NOMO-1 treated with DMSO at 0.1 percent for 48 hours (cell line): ENCODE measurements at regions not wholly inside any gene's neighbourhood (a gene's known extent, or its start where the extent isn't known, plus 50 kb on each side); places are given as distances from the start of the nearest gene placed in this dataset.

ENCODE experiments used
- DNase-seq: peaks from one replicate; lab custom pipeline; 2025; ENCODE audit not compliant: unreplicated experiment; lab: John Stamatoyannopoulos, UW

DNA sequence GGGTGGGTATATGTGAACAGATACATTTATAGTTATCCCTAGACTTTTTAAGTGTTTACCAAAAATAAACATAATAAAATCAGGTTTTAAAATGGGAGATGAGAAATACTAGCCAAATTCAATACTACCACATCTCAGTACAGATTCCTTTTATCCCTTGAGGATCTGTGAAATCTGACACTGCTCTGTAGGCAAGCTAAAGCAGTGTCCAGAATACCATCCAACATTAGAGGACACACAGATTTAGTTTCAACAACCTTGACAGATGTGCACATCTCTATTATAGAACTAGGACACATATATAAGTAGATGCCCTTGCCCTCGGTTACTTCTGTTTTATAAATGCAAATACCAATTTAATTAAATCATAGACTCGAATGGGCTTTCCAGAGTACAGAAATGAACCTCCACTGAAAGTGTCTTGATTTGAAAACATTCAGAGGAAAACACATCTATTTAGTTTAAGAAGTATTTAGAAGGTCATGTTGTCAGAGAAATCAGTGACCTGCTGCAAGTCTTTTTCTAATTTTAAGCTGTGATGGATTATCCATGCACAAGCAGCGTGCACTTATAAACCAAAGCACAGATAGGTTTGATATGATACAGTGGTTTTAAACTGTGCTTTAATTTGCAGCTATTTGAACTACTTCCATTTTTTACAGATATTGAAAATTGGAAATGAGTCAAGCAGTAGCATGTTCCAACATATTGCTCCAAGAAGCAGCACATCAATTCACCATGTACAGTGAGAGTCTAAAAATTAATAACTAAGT is 156.3 kb upstream of the EPHA7 start:
- no peak for DNase-seq

DNA sequence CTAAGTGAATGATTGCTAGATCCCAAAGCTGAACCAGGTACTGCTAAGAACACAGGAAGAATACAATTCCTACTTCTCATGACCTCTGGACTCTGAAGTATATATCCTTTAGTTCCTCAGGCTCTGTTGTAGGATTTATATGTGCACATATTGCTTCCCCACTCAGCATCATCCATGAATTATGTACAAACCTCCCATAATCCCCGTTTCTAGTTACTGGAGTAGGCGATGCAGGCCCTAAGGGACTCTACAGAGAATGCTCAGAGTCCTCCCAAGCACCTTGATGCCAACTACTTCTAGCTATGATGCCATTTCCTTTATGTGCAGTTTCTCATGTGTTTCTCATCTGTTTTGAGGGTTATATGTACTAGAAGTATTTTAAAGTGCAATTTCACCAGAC is 154.9 kb upstream of the EPHA7 start:
- DNase-seq, result no peak

DNA sequence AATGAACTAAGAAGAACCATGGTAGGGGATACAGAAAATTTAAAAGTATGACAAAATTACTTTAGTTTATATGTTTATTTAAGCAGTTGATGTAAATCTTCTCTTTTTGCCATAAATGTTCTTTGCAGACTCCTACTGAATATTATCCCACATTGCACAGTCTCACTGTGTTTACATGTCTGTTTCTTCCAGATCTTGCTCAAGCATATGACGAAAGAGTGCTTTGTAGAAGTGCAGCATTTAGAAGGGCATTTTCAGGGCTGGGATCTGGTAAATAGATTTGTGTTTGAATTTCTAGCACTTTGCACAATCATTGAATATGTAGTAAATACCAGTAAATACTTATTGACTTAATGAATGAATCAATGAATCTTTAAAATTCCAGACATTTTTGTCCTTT is 152.0 kb upstream of the EPHA7 start:
- no peak for DNase-seq

DNA sequence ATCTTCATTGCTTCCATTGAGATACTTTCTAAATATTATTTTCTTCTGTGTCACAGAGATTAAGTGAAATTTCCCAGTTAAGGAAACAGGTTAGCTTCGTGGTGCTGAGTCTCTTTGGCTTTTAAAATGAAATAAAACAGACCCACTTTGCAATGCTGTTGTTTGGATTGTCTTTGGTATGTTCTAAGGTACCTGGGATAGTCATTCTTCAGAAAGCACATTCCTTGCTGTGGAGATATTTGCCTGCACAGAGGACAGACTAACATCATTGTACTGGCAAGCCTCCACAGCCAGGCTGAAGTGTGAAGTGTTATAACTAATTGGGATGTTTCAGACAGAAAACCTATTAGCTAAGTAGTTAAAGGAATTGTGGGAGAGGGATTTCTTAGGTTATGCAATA is 148.8 kb upstream of the EPHA7 start:
- DNase-seq, result no peak

DNA sequence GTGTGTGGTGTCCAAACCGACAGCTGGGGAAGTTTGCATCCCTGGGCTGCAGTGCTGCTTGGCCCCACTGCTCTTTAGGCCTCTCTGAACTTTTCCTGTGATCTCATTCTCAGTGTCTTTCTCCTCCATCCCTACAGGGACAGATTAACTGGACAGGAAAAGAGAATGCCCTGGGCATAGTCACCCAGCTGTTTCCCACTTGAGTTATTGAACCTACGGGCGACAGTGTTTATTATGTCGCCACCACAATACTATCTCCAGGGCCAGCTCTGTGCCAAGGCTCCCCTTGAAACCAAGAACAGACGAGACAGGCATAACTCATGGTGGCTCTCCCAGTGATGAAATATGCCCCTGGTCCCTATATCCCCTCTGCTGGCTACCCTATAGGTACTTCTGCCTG is 147.8 kb upstream of the EPHA7 start:
- DNase-seq, result no peak

DNA sequence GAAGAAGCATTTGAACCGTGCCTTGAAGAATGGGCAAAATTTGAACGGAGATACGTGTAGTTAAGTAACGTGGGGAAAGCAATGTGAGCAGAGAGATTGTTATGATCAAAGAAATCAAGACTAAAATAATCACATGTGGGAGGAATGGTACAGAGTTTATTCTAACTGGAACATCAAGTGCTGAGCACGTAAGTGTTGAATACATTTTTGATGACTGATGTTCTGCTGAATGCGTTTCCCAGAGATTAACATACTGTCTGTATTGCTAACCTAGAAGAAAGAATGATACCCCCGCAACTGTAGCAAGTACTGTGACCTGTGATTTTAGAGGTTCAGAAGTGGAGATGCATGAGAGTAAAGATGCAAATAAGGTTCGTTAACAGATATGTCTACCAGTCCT is 146.9 kb upstream of the EPHA7 start:
- no peak for DNase-seq

DNA sequence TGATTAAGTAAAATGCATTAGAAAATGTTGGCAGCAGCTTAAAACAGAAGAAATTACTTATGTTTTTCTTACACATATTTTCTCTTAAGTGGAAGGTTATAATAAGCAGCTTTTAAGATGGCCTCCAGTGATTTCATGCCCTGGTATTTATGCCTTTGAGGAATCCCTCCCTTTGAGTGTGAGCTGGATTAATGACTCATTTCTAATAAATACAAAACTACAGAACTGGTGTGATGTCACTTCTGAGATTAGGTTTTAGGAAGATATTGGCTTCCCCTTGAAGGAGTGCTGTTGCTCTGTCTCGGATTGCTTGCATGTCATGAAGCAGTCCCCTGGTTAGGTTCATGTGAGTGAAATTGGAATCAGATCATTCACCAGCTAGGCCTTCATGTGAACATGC is 143.2 kb upstream of the EPHA7 start:
- DNase-seq, result no peak

DNA sequence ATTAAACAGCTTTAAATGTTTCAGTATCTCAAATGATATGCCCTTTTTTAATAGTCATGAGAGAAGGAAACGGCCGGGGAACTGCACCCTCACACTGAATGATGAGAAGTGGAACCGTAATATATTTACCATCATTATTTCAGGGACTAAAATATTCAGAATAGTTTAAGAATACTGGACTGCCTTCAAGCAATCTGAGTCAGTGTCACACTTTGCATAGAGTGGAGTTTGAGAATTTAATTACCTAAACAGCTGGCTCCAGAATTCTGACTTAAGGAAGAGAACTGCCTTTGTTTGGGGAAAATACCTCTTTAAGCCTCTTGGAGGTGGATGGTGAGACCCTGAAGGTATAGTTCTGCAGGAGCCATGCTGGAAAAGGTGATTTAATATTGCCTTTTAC is 135.9 kb upstream of the EPHA7 start:
- DNase-seq, result no peak

DNA sequence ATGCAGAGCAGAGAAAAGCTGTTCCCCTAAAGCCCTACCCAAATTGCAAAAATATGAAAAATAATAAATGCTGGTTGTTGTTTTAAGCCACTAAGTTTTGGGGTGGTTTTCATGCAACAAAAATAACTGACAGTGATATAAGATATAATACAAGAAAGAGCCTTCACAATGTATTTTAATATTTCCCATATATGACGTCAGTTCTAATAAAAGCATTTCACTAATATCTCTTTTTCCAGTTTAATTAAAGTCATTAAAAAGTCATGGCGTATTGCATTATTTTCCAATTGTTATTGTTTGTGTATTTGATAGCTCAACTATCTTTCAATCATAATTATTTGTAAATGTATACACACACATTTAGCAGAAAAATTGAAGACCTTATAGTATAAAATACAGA is 134.7 kb upstream of the EPHA7 start:
- DNase-seq, result no peak

DNA sequence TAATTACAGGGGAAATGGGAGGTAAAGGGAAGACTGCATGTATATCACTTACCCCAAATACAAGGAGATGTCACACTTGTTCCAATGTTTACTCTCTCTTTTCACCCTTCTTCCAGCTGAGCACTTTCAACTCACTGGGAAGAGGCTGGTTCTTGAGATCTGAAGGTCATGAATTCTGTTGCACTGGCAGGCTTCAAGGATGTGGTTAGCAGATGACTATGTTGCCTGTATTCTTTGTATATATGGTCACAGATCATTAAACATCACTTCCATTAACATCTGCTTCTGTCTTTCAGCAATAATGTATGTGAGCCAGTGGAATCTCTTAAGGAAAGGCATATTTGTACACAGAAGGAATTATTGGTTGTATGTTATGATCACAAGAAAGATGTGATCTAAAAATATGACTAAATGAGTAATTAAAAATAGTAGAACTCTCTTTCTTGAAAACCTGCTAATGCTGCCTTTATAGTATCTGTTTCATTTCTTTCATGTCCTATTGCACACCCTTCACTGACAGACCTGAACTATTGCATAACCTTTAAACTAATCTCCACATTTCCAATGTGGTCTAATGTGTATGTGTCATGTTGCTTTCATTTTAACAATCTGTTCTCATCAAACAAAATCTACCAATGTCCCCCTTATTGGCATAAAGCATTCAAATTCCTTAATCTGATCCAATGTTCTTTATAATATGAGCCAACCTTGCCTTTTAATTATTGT is 131.4 kb upstream of the EPHA7 start:
- DNase-seq, result no peak

DNA sequence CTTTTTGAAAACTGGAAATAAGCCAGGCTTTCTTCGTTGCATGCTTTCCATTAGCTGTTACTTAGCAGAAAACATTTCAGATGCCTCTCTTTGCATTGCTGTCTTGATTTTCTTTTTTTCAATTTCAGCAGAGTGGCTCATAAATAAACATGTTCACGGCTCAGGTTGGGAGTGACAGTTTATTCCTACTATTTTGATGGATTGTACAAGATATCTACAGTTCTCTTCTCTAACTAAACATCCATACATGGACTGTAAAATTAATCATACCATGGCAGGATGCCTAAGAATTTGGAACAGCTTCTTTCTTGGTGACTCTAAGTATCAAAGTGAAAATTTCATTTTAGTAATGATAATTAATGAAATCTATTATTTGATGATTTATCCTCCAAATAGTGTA is 130.5 kb upstream of the EPHA7 start:
- DNase-seq, result no peak

DNA sequence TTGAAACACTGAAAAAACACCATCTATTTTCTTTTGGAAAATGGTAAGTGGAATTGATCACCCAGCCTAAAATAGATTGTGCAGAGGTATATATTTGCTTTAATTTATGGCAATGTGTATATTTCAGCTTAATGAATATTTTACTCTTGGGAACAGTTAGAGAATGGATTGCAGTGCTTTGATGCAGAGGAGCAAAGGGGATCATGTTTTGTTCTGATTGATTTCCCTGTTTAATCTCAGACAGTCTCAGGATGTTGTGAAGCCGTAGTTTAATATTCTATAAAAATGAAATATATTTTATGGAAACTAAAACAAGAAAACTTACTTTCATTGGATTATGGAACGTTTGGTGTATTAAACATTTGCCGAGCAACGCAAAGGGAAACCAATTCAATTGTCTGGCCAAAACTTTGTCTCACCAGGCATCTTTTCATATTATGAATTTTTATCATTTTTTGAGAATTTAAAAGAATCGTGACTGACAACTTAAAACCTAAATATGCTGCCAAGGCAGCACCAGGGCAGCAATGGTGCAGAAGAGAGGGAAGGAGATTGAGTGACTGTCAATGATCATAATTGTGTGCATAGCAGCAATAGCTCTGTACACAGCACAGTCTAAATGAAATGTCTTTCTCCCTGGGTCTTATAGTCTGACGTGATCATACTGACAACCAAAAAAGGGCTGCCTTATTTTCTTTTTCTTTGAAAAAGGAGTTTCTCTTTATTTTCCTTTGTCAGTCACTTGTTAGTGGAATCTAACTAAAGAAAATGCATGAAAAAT is 105.5 kb upstream of the EPHA7 start:
- no peak for DNase-seq

DNA sequence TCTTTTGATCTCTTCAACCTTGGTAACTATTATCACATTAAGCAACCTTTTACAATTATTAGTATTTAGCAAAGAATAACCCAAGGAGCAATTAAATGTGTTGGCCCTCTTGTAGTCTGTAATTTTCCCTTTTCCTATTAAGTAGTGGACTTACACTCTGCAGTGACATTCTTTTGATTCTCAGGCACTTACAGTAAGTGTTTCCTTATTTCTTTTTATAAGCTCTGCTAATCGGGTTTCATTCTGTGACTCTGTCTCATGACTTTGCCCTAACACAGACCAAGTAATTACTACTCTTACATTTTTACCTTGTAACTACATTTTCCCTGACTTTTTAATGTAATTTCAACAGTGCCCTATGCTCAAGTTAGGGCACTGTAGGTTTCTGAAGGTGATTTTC is 104.0 kb upstream of the EPHA7 start:
- DNase-seq, result no peak

DNA sequence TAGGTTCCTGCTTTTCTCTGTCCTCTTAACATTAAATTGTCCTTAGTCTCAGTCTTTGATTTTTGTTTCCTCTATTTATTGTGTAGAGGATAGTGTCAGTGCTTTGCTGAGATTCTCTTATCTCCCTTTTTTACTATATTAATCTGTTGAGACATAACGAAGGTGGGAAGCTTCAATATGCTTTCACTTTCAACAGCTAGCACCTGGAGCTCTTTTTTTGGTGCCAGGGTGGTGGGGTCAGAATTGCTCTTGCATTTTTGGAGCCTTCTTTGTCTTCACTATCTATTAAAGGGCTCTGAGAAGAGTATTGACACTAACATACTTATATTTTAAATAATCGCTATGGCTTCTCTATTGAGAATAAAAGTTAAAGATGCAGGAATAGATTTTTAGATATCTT is 97.1 kb upstream of the EPHA7 start:
- no peak for DNase-seq

DNA sequence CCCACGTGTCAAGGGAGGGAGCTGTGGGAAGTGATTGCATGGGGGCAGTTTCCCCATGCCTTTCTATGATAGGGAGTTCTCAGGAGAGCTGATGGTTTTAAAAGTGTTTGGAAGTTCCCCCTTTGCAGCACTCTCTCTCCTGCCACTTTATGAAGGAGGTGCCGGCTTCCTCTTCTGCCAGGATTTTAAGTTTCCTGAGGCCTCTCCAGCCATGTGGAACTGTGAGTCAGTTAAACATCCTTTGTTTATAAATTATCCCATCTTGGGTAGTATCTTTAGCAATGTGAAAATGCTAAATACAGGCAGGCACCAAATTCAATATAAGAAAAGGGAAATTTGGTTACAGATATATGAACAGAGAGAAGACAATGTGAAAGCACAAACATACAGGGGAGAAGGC is 96.4 kb upstream of the EPHA7 start:
- DNase-seq, result no peak

DNA sequence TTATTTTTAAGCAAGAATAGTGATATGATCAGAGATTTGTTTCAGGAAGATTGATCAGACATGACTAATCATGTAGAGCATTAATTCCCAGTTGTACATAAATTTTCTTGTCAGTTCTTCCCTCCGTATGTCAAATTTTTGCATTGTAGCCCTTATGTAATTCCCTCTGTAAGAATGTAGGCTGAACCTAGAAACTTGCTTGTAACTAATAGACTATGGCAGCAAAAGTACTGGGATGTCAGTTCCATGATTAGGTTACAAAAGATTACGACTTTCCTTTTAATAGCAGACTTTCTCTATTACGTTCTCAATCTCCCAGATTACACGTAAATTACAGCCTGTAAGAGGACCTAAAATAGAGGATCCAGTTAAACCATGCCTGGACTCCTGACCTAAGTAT is 79.4 kb upstream of the EPHA7 start:
- no peak for DNase-seq

DNA sequence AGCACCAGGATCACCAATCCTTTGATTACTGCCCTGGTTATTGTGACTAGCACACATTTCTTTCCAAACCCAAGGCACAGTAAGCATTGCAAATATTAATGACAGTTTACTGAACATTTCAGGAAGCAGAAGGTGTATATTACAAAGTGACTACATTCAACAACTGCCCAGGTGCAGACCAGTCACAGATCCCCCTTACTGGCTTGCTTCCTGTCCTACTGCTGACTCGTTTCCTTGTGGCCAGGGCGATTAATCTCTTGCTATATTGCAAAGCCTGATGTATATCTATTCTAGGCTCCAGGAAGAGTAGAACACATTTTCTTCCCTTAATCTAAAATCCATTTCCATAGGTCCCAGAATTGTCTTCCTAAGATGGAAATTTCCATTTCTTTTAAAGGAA is 77.2 kb upstream of the EPHA7 start:
- no peak for DNase-seq

DNA sequence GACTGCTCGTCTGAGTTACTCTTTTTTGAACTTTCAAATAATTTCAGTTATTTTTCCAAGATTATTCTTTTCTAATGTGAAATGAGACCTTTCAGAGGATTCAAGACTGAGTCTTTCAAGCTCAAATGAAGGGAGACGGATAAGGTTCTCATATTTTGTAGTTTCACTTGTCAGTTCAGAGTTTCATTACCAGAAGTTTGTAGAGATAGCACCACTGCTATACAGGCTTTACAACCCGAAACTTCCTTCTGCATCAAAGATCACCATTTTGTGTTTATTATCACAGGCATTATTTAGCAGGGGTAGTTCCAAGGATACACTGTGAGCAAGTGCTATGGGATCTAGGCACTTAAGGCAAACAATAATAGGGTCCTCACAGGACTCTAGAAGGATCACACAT is 74.7 kb upstream of the EPHA7 start:
- DNase-seq, result no peak

DNA sequence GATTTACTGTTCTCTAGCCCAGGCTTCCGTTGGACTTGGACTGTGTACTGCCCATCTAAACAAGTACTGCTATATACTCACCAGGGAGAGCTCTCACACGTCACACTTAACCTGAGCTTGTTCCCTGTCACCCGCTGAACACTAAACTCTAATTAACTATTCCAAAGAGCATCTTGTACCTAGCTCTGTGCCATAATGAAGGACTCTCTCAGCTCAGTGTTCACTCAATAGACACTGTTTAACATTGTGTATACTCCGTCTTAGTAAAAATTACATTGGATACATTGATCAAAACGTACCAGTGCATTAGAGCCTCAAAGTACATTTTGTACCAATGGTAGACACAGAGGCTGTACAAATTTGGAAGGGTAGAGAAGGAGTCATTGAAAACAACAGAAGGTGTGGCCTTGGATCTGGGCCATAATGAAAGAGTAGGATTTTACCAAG is 55.4 kb upstream of the EPHA7 start:
- no peak for DNase-seq

DNA sequence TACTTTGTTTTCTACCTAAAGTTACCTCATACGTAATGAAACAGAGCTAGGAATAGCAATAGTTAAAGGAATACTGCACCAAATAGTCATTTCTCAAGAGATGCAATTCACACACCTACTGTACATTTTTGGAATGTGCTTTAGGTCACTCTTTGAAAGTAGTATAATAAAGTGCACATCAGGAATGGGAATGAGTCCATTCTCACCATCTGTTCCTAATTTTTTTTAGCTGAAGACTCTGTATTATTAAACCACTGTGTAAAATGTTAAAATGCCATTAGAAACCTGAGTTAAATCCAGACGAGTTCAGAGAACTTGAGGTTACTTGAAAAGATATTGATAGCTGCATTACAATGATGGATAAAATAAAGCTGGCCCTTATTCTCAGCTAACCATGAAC is 51.9 kb upstream of the EPHA7 start:
- no peak for DNase-seq
